ENCODE measurements at regions not wholly inside any gene's neighbourhood (a gene's known extent, or its start where the extent isn't known, plus 50 kb on each side); places are given as distances from the start of the nearest gene placed in this dataset.
"Not testable (repeated sequence)": the region's sequence is repeated elsewhere in the genome, so short reads cannot be mapped to it uniquely, and the experiment has no call there.

GRCh38 chr9:41035276-41035675, 93.2 kb downstream of the FOXD4L6 start:
- not testable (repeated sequence) for H2AFZ ChIP-seq (ENCODE audit: low read depth, low read length); H3K9me3 ChIP-seq (ENCODE audit: low read length); H3K27me3 ChIP-seq (ENCODE audit: insufficient read depth, low read length); H3K36me3 ChIP-seq (ENCODE audit: insufficient read depth, low read length); H3K4me1 ChIP-seq (ENCODE audit: insufficient read depth, low read length); H3K4me3 ChIP-seq (ENCODE audit: low read length)

DNA sequence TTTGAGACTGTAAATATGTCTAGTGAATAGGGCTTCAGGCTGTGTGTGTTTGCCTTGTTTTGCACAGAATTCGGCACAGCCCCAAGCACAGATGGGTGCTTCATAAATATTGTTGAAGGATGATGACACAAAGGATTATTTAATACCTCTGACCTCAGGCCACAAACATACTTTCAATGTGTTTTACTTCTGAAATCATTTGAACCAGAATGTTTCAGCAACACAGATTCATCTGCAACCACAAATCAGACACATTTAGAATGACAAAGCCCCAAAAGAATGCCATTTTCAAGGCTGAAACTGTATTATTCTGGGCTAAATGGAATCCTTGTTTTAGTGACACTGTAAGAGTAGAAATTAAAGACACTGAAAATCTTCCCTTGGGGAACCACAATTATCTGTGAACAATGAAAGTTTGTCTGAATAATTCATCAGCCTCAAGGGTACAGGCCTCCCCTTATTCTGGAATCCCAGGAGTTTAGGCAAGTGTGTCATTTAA, 93.7 kb downstream of the FOXD4L6 start:
- not testable (repeated sequence) for H3K4me1 ChIP-seq (ENCODE audit: insufficient read depth, low read length); H3K4me3 ChIP-seq (ENCODE audit: low read length); H3K27me3 ChIP-seq (ENCODE audit: insufficient read depth, low read length); H3K9me3 ChIP-seq (ENCODE audit: low read length); H2AFZ ChIP-seq (ENCODE audit: low read depth, low read length); H3K36me3 ChIP-seq (ENCODE audit: insufficient read depth, low read length)

DNA sequence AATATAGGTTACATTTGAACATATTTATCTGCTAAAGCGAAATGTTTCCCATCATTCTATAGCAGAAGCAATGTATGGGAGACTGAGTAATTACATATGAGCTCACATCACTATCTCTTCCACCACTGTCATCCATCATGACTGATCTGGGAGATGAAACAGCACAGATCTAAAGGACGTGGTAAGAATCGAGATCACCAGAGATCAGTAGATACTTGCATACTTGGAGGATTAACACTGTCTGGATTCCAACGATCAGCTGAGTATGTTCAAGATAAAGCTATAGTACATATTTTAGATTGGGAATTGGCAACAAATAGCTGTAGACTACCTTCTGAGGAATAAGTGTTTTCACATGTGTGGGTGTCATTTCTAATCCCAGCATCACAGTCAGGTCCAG, 94.6 kb downstream of the FOXD4L6 start:
- H2AFZ ChIP-seq (ENCODE audit: low read depth, low read length); H3K27me3 ChIP-seq (ENCODE audit: insufficient read depth, low read length); H3K4me1 ChIP-seq (ENCODE audit: insufficient read depth, low read length); H3K36me3 ChIP-seq (ENCODE audit: insufficient read depth, low read length); H3K4me3 ChIP-seq (ENCODE audit: low read length); H3K9me3 ChIP-seq (ENCODE audit: low read length): not testable (repeated sequence)

DNA sequence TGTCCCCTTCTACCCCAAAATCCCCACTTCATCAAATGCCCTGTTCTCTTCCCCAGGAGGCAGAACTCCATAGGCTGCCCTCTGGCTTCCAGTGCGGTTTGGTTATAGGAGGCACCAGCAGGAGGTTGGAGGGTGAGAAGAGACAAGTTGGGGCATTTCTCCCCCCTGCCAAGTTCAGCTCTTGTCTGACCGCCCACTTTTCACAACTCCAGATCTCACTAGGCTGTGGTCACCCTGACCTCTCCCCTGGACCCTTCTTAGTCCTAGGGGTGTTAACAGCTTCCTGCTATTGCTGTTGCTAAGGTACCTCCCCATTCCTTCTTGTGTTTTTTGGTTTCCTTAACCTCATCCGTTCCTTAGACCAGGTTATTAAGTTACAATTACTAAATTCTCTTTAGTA, 95.1 kb downstream of the FOXD4L6 start:
- not testable (repeated sequence) for H3K9me3 ChIP-seq (ENCODE audit: low read length); H3K36me3 ChIP-seq (ENCODE audit: insufficient read depth, low read length); H3K4me3 ChIP-seq (ENCODE audit: low read length); H3K27me3 ChIP-seq (ENCODE audit: insufficient read depth, low read length); H3K4me1 ChIP-seq (ENCODE audit: insufficient read depth, low read length); H2AFZ ChIP-seq (ENCODE audit: low read depth, low read length)

GRCh38 chr9:41026912-41027676, 101.4 kb downstream of the FOXD4L6 start:
- H3K4me1 ChIP-seq (ENCODE audit: insufficient read depth, low read length); H3K4me3 ChIP-seq (ENCODE audit: low read length); H3K9me3 ChIP-seq (ENCODE audit: low read length): not testable (repeated sequence)

GRCh38 chr9:41022365-41022764, 106.1 kb downstream of the FOXD4L6 start:
- not testable (repeated sequence) for H3K9me3 ChIP-seq (ENCODE audit: low read length); H3K27me3 ChIP-seq (ENCODE audit: insufficient read depth, low read length); H3K4me3 ChIP-seq (ENCODE audit: low read length); H3K4me1 ChIP-seq (ENCODE audit: insufficient read depth, low read length); H2AFZ ChIP-seq (ENCODE audit: low read depth, low read length); H3K36me3 ChIP-seq (ENCODE audit: insufficient read depth, low read length)

More at GRCh38 chr9:41026912-41027676, 101.4 kb downstream of the FOXD4L6 start:
- H3K36me3 ChIP-seq (ENCODE audit: insufficient read depth, low read length); H3K27me3 ChIP-seq (ENCODE audit: insufficient read depth, low read length); H2AFZ ChIP-seq (ENCODE audit: low read depth, low read length): not testable (repeated sequence)

DNA sequence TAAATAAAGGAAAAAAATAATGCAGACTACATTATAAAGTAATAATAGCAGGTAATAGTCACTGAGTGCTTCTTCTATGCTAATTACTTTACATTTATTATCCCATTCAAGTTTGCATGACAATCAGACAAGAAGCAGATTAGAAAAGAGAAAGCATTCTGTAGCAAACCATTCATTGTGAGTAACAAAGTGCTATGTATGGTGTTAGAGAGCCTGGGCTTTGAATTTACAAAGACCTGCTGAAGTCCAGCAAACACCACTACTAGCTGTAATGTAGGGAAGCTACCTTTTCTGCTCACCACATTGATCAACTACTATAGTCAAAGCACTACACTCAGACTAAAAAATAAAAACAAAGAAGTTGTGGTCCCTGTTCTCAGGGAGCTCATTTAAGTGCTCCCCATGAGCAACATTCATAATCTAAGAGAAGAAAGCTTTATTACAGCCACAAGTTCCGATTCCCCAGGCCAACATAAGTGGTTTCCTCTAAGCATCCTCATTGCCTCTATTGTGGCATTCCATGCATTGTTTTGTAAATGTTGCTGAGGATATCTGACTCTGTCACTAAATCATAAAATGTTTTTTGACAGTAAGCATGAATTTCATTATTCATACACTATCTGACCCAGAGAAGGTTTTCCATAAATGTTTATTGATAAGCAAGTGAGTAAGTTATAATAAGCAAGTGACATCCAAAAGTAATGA, 108.5 kb downstream of the FOXD4L6 start:
- H3K27me3 ChIP-seq (ENCODE audit: insufficient read depth, low read length); H3K9me3 ChIP-seq (ENCODE audit: low read length); H3K36me3 ChIP-seq (ENCODE audit: insufficient read depth, low read length); H2AFZ ChIP-seq (ENCODE audit: low read depth, low read length); H3K4me3 ChIP-seq (ENCODE audit: low read length); H3K4me1 ChIP-seq (ENCODE audit: insufficient read depth, low read length): not testable (repeated sequence)

DNA sequence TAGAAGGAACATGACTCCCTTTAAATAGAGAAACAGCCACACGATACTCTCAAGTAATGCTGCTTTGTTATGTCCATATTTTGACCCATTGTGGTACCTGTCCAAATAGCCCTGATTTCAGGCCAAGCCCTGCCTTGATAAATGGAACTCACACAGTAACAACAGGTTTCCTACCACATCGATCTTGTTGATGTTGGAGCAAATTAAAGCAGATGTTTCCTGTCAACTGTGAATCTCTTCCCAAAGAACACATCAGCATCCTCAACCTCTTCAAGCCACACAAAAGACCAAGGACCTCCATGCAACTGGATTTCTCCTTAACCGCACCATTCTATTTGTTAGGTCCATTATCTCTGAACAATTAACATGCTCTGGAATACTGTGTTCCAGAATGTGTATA, 109.5 kb downstream of the FOXD4L6 start:
- H3K4me1 ChIP-seq (ENCODE audit: insufficient read depth, low read length); H3K4me3 ChIP-seq (ENCODE audit: low read length); H3K9me3 ChIP-seq (ENCODE audit: low read length); H2AFZ ChIP-seq (ENCODE audit: low read depth, low read length); H3K36me3 ChIP-seq (ENCODE audit: insufficient read depth, low read length); H3K27me3 ChIP-seq (ENCODE audit: insufficient read depth, low read length): not testable (repeated sequence)

DNA sequence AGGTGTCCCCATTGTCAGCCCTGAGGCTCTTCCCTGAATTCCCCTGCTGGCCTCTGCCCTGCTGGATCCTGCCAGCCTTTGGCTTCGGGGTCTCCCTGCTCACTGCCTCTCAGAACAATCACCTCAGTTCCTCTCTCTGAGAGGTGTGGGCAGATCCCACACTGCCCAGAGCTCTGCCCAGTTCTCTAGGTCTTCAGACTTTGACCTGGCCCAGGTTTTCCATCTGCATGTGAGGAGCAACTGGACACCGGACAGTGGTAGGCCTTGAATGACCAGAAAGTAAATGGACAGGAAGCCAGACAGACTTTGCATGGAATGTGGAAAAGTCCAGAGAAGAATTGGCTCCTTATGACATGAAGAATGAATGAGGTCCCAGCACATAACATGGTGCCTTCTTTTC, 111.8 kb downstream of the FOXD4L6 start:
- not testable (repeated sequence) for H3K9me3 ChIP-seq (ENCODE audit: low read length); H3K27me3 ChIP-seq (ENCODE audit: insufficient read depth, low read length); H2AFZ ChIP-seq (ENCODE audit: low read depth, low read length); H3K4me3 ChIP-seq (ENCODE audit: low read length); H3K4me1 ChIP-seq (ENCODE audit: insufficient read depth, low read length); H3K36me3 ChIP-seq (ENCODE audit: insufficient read depth, low read length)

DNA sequence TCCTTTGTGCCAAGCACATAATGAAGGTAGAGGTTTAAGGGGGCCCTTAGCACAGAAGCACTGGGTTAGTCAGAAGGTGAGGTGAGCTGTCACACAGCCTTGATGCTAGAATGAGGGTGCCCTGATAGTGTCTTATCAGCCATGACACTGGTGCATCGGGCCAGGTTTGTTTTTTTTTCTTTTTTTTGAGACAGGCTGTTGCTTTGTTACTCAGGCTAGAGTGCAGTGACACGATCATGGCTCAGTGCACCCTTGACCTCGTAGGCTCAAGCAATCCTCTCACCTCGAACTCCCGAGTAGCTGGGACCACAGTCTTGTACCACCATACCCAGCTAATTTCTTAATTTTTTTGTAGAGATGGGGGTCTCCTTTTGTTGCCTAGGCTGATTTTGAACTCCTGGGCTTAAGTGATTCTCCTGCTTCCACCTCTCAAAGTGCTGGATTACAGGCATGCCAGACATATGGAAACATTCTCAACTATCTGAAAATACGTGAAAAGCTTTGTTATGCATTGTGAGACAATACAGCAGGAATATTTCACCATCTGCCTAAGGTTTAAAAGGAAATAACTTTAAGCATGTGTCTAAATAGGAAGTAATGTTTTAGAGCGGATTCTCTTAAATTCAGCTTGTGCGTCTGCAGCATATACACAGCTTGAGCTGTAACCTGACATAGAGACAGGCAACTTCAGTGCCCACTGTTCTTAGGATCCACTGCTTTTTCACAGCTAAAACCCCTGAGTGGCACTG, 128.4 kb downstream of the FOXD4L6 start:
- not testable (repeated sequence) for H3K36me3 ChIP-seq (ENCODE audit: insufficient read depth, low read length); H3K27me3 ChIP-seq (ENCODE audit: insufficient read depth, low read length); H3K9me3 ChIP-seq (ENCODE audit: low read length); H3K4me3 ChIP-seq (ENCODE audit: low read length); H3K4me1 ChIP-seq (ENCODE audit: insufficient read depth, low read length); H2AFZ ChIP-seq (ENCODE audit: low read depth, low read length)

DNA sequence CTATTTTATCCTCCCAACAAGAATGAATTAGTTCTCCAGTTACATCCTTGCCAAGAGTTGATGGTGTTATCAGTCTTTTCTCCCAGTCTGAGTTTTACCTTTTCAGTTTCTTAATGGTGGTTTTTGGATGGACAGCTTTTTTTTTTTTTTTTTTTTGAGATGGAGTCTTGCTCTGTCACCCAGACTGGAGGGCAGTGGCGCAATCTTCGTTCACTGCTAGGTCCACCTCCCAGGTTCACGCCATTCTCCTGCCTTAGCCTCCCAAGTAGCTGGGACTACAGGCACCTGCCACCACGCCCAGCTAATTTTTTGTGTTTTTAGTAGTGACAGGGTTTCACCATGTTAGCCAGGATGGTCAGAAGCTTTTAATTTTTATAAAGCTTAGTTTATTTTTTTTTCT, 133.0 kb downstream of the FOXD4L6 start:
- not testable (repeated sequence) for H2AFZ ChIP-seq (ENCODE audit: low read depth, low read length); H3K27me3 ChIP-seq (ENCODE audit: insufficient read depth, low read length); H3K4me3 ChIP-seq (ENCODE audit: low read length); H3K4me1 ChIP-seq (ENCODE audit: insufficient read depth, low read length); H3K36me3 ChIP-seq (ENCODE audit: insufficient read depth, low read length); H3K9me3 ChIP-seq (ENCODE audit: low read length)

DNA sequence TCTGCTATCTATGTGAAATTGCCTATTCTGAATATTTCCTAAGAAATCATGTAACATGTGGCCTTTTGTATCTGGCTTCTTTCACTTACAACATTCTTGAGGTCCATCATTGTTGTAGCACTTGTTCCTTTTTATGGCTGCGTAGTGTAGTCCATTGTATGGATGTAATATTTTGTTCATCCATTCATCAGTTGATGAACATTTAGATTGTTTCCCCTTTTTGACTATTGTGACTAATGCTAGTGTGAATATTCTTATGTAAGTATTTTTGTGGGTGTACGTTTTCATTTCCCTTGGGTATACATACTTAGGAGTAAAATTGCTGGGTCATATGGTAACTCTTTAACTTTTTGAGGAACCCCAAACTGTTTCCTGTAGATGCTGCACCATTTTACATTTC, 134.6 kb downstream of the FOXD4L6 start:
- not testable (repeated sequence) for H3K4me1 ChIP-seq (ENCODE audit: insufficient read depth, low read length); H3K27me3 ChIP-seq (ENCODE audit: insufficient read depth, low read length); H3K4me3 ChIP-seq (ENCODE audit: low read length); H3K36me3 ChIP-seq (ENCODE audit: insufficient read depth, low read length); H3K9me3 ChIP-seq (ENCODE audit: low read length); H2AFZ ChIP-seq (ENCODE audit: low read depth, low read length)

- not testable (repeated sequence) for H3K4me1 ChIP-seq (ENCODE audit: insufficient read depth, low read length); H2AFZ ChIP-seq (ENCODE audit: low read depth, low read length); H3K36me3 ChIP-seq (ENCODE audit: insufficient read depth, low read length); H3K27me3 ChIP-seq (ENCODE audit: insufficient read depth, low read length); H3K9me3 ChIP-seq (ENCODE audit: low read length)
- H3K4me3 ChIP-seq (ENCODE audit: low read length), result peak overlapping the region; percentile 29
Measured at GRCh38 chr9:40993375-40993774, 135.1 kb downstream of the FOXD4L6 start.

Data from neuron (in vitro differentiated cells).